GM19324 (cell line): ENCODE measurements at regions not wholly inside any gene's neighbourhood (a gene's known extent, or its start where the extent isn't known, plus 50 kb on each side); places are given as distances from the start of the nearest gene placed in this dataset.
"Not testable (repeated sequence)": the region's sequence is repeated elsewhere in the genome, so short reads cannot be mapped to it uniquely, and the experiment has no call there.

Experiments used
- ATAC-seq: cut with Tn5 transposase; IDR thresholded peaks from one replicate; pipeline ENCODE4 v1.9.1; 2021; ENCODE audit warnings: mild to moderate bottlenecking, moderate library complexity; ENCODE audit not compliant: unreplicated experiment, low FRiP score

GRCh38 chr5:6117212-6117611 lies 261.1 kb downstream of the MED10 start:
- no peak for ATAC-seq

GRCh38 chr5:6115852-6116251 lies 262.5 kb downstream of the MED10 start:
- no peak for ATAC-seq

GRCh38 chr5:6112538-6112937 lies 265.8 kb downstream of the MED10 start:
- ATAC-seq: no peak

GRCh38 chr5:6112125-6112524 lies 266.2 kb downstream of the MED10 start:
- no peak for ATAC-seq

- no peak for ATAC-seq
These were observed 267.2 kb downstream of the MED10 start for GRCh38 chr5:6111131-6111530.

GRCh38 chr5:6110441-6111005 lies 267.8 kb downstream of the MED10 start:
- ATAC-seq: no peak

- ATAC-seq: no peak
These were observed 269.1 kb downstream of the MED10 start for GRCh38 chr5:6108981-6109825.

GRCh38 chr5:6108540-6108848 lies 269.9 kb downstream of the MED10 start:
- no peak for ATAC-seq

GRCh38 chr5:6107675-6108539 lies 270.4 kb downstream of the MED10 start:
- ATAC-seq: no peak

- no peak for ATAC-seq
These were observed 271.6 kb downstream of the MED10 start for GRCh38 chr5:6106756-6107155.

GRCh38 chr5:6105320-6105719 lies 273.0 kb downstream of the MED10 start:
- ATAC-seq: no peak

GRCh38 chr5:6096101-6096500 lies 282.2 kb downstream of the MED10 start:
- ATAC-seq: no peak

- not testable (repeated sequence) for ATAC-seq
These were observed 284.2 kb downstream of the MED10 start for GRCh38 chr5:6094180-6094579.

GRCh38 chr5:6090838-6091237 lies 287.5 kb downstream of the MED10 start:
- no peak for ATAC-seq

- ATAC-seq: no peak
These were observed 288.2 kb downstream of the MED10 start for GRCh38 chr5:6090079-6090654.

- ATAC-seq: no peak
These were observed 289.6 kb downstream of the MED10 start for GRCh38 chr5:6088706-6089105.

- no peak for ATAC-seq
These were observed 290.8 kb downstream of the MED10 start for GRCh38 chr5:6087576-6087975.

GRCh38 chr5:6086871-6087270 lies 291.5 kb downstream of the MED10 start:
- ATAC-seq: no peak

GRCh38 chr5:6085341-6085860 lies 292.9 kb downstream of the MED10 start:
- no peak for ATAC-seq

- no peak for ATAC-seq
These were observed 293.5 kb downstream of the MED10 start for GRCh38 chr5:6084836-6085235.

- ATAC-seq: no peak
These were observed 294.0 kb downstream of the MED10 start for GRCh38 chr5:6084376-6084775.
